GM18505 (cell line): ENCODE measurements at regions not wholly inside any gene's neighbourhood (a gene's known extent, or its start where the extent isn't known, plus 50 kb on each side); places are given as distances from the start of the nearest gene placed in this dataset.

Experiments used
- ATAC-seq: cut with Tn5 transposase; IDR thresholded peaks from one replicate; pipeline ENCODE4 v1.9.1; 2021; ENCODE audit not compliant: unreplicated experiment
- POLR2A ChIP-seq: IDR thresholded peaks from 4 replicates; pipeline ENCODE4 v1.6.1; 2011; ENCODE audit warnings: borderline replicate concordance; ENCODE audit not compliant: insufficient read depth, insufficient read length; ENCODE audit errors: extremely low read depth

DNA sequence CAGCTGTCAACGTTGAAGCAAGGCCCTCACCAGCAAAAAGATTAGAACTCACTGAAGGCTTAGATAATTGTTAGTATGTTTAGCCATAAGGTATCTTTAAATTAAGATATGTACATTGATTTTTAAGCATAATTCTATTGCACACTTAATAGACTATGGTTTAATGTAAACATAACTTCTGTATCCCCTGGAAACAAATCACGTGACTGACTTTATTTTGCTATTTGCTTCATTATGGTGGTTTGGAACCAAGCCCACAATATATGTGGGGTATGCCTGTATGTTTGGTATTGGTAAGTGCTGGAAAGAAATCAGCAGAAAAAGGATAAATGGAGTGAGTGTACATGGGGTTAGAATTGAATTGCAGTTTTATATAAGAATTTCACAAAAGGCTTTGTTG, 111.9 kb downstream of the NMUR2 start:
- no peak for TF ChIP-seq POLR2A
- no peak for ATAC-seq

DNA sequence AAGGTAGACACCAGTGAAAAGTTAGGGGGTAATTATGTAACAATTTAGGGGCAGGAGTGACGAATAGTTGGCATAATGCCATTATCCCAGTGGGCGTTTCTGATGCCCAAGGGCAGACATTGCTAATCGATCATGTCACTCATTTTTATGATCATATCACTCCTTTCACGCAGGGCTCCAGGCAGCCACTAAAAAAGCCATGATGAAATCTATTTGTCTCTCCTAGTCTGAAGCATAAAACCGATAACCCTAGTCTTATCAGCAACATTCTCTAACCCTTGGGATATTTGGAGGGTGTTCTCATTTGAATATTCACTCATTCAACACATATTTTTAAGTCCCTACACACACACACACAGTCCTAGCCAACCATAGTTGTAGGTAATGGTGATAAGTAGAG, 114.9 kb downstream of the NMUR2 start:
- ATAC-seq = no peak
- no peak for TF ChIP-seq POLR2A

DNA sequence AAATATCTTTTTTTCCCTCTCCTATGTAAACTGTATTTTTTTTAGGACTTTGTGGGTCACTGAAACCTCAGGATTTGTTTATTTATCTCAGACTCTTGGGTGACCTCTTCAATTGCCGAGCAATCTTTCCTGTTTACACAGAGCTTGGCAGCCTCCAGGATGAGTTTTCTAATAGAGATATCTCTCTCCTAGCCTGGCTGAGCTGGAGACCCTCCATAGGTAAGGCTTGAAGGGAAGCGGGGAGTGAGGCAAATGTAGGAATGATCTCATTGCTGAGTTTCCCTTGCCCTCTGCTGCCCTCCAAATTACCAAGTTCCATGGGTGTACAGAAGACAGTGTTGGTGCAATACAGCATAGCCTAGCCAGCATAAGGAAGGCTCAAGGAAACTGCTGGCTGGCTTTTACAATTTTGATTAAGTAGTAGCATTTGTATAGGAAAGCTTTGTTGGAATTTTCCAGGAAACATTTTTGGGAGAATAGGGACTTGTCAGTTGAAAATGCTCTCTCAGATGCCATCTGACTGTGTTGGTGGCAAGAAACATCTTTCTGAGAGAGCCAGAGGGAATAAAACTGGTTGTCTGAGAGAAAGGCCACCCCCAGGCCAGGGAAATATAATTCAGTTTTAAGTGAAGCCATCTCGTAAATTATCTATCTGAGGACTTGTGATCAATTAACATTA, 116.0 kb downstream of the NMUR2 start:
- TF ChIP-seq POLR2A = no peak
- ATAC-seq = no peak

DNA sequence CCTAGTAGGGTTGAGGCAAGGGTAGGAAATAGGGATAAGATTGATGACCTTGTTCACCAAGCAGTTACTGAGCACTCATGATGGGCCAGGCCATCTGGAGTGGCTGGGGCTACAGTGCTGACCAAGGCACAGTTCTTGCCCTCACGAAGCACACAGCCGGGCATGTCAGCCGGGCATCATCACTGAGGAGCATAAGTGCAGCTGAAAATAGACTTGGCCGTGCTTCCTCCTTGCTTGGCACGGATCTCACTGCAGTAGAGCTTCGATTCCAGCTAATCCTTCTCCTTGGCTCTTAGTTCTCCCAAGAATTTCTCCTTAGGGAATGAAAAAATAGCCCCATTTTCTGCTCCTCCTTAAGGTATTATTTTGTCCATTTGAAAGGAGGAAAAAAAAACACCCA, 116.6 kb downstream of the NMUR2 start:
- TF ChIP-seq POLR2A = no peak
- ATAC-seq = no peak

DNA sequence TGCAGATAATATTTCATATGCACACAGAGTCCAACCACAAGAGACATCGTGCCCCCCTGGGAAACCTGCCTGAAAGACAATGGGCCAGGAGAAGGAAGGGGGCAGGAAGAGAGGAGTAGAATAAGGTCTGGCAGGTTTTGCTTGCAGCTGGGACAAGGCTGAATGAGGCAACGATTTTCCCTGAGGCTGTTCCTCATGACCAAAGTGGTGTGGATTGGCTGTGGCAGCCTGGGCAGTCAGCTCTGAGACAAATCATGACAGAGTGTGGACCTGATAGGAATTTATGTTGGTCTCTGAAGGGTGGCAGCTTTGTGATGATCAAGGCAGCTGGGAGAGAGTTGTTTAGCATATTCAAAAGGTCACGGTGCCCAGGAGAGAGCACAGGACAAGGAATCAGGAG, 119.3 kb downstream of the NMUR2 start:
- ATAC-seq = no peak
- no peak for TF ChIP-seq POLR2A

DNA sequence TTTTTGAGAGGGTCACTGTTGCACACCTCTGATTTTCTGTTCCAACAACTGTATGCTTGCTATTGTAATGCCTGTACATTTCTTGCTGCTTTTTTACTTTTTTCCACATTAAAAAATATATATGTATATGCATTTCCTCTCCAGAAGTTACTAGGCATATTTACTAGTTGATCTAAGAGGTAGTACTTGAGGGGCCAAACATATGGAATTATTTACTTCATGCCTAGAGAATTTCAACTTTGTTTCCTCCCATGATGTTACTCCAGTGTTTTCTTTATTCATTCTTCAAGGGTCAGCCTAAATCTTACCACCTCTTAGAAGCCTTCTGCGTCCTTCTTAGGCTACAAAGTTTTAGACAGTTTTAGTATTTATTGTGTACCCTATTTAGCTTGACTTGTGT, 122.7 kb downstream of the NMUR2 start:
- no peak for TF ChIP-seq POLR2A
- ATAC-seq = no peak

DNA sequence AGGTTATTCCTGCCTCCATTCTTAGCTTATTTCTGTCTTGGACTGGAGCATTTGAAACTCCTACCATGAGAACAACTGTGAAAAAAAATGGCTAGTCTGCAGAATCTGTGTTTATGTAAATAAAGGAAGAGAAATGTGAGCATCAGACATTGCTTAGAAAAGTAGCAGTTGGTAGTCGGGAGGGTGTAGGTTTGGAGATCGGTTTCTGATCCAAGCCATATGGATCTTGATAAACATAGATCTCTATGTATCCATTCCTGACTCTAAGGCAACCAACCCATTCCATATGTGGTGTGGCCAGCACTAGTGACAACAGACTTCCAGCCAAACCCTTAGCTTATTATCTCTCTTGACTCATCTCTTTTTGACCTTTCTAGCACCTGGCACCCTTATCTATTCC, 127.1 kb downstream of the NMUR2 start:
- ATAC-seq = no peak

GRCh38 chr5:152274224-152274623, 130.9 kb downstream of the NMUR2 start:
- ATAC-seq = no peak
- TF ChIP-seq POLR2A = no peak

More for the DNA sequence above, 127.1 kb downstream of the NMUR2 start:
- no peak for TF ChIP-seq POLR2A

GRCh38 chr5:152271420-152271819, 133.7 kb downstream of the NMUR2 start:
- peak; percentile 59 for ATAC-seq
- TF ChIP-seq POLR2A = no peak

DNA sequence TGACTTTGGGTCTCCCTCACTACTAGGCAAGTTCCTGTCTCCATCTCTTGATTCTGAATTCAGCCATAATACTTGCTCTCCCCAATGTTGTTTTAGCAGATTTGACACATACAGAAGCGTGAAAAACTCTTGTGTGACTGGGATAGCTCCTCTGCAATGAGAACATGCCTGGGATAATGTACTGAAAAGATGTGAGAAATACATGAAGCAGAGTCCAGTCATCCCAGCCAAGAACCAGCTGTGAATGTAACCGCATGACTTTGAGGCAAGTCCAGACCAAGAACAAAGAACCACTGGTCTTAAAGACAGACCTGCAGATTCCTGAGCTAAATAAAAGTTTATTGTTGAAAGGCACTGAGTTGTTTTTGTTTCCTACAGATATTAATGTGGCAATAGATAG, 135.0 kb downstream of the NMUR2 start:
- no peak for TF ChIP-seq POLR2A

GRCh38 chr5:152269533-152269932, 135.5 kb downstream of the NMUR2 start:
- no peak for TF ChIP-seq POLR2A
- ATAC-seq = no peak

More for the DNA sequence above, 135.0 kb downstream of the NMUR2 start:
- ATAC-seq = no peak

- no peak for TF ChIP-seq POLR2A
- no peak for ATAC-seq
Measured at GRCh38 chr5:152264645-152265254, 140.3 kb downstream of the NMUR2 start.

GRCh38 chr5:152262667-152263066, 142.4 kb downstream of the NMUR2 start:
- ATAC-seq = no peak
- no peak for TF ChIP-seq POLR2A

- ATAC-seq = no peak
Measured at GRCh38 chr5:152260940-152261339, 144.1 kb downstream of the NMUR2 start.

More at GRCh38 chr5:152260940-152261339, 144.1 kb downstream of the NMUR2 start:
- TF ChIP-seq POLR2A = no peak
